GM21717 (cell line): ENCODE measurements at regions not wholly inside any gene's neighbourhood (a gene's known extent, or its start where the extent isn't known, plus 50 kb on each side); places are given as distances from the start of the nearest gene placed in this dataset.
"Not testable (repeated sequence)": the region's sequence is repeated elsewhere in the genome, so short reads cannot be mapped to it uniquely, and the experiment has no call there.

Experiments used
- ATAC-seq: cut with Tn5 transposase; IDR thresholded peaks from one replicate; pipeline ENCODE4 v1.9.1; 2021; ENCODE audit warnings: mild to moderate bottlenecking, moderate library complexity; ENCODE audit not compliant: unreplicated experiment

DNA sequence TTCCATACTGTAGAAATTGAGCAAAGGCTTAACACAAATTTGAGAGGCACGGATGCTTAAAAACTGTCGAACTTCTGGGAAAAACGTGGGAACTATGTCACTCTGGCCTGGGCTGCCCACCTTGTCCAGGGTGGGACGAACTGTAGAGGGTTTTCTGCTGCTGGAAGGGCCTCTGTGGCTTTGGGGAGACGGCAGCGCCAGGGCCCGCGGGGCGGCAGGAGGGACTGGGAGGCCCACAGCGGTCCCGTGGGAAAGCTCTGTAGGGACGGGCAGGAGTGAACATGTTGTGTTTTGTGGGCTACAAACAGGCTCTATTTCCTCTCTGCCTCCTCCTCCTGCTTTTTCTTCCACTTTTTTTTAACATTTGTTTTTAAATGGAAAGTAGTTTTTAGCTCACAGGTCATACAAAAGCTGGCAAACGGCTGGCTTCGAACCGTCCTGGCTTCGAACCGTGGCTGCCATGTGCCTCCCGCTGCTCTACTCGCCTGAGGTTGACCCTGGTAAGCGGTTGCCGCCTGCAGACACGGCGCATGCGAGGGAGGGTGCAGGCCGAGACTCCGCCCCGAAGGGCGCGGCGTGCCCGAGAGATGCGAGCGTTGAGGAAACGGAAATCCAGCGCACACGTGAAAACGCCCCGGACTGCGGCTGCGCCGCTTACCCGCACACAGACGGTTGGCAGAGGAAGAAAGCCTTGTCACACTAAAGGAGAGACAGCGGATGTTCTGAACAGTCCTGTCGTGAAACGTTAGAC is 382.3 kb upstream of the ZFP42 start:
- no peak for ATAC-seq

GRCh38 chr4:187615972-187616371 is 379.6 kb upstream of the ZFP42 start:
- no peak for ATAC-seq

DNA sequence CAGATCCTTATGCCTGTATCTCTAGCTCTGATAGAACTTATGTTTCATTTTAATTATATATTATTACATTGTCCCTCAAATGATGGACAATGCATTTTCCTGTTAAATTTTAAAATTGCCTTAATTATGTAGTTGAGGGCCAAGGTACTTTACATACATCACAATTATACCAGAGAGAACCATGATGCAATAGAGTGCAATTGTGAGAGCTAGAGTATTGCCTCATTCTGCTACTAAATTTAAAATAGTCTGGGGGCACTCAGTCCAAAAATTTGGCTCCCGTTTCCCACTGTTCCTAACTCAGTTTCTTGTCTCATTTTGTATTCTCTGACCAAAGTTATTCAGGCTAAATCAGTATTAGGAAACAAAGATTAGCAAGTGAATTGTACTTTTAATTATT is 378.5 kb upstream of the ZFP42 start:
- no peak for ATAC-seq

- ATAC-seq = no peak
Measured at GRCh38 chr4:187618701-187619281, 376.8 kb upstream of the ZFP42 start.

DNA sequence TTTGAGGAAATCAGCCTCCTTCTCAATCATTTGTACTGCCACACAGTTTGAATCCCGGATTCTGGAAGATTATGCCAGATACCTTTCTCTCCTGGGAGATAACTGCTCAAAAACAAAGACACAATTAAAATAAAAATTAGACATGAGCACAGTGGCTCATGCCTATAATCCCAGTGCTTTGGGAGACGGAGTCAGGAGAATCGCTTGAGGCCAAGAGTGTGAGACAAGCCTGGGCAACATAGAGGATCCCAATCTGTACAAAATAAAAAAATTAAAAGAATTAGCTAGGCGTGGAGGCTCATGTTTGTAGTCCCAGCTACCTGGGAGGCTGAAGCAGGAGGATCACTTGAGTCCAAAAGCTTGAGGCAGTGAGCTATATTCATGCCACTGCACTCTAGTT is 376.3 kb upstream of the ZFP42 start:
- no peak for ATAC-seq

GRCh38 chr4:187632260-187632995 is 363.1 kb upstream of the ZFP42 start:
- no peak for ATAC-seq

GRCh38 chr4:187633245-187633644 is 362.3 kb upstream of the ZFP42 start:
- ATAC-seq = no peak

GRCh38 chr4:187656959-187657358 is 338.6 kb upstream of the ZFP42 start:
- ATAC-seq = no peak

DNA sequence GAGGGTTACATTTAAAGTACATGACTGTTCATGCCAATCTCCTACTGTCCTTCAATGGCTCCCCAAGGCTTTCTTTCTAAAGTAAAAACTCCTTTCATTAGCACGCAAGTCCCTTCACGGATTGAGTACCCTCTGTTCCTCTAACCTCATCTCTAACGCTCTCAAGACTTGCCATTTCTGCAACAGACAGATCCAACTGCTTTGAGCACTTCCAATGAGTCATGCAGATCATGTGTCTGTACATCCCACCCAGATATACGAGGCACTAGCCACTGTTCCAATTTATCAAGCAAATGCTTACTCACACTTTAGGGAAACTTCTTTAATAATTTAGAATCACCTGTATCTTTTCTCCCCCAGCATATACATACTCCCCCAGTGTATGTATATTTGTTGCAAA is 332.5 kb upstream of the ZFP42 start:
- no peak for ATAC-seq

GRCh38 chr4:187664011-187664410 is 331.6 kb upstream of the ZFP42 start:
- ATAC-seq = no peak

GRCh38 chr4:187665086-187665485 is 330.5 kb upstream of the ZFP42 start:
- ATAC-seq = no peak

DNA sequence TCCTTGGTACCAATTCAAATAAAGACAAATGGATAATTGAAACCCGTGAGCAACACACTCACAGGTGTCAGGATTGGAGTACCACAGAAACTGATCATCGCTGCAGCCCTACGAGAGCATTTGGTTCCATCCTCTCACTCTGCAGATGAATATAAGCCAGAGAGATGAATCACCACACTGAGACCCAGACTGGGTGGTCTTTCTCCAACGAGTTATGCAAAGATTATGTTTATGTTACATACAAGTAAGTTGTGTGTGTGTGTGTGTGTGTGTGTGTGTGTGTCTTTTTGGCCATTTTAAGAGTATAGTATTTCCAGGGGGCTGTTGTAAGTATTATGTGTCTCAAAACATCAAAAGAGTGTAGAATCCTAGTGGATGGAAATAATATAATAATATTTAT is 329.5 kb upstream of the ZFP42 start:
- ATAC-seq = no peak

- ATAC-seq = no peak
Measured at GRCh38 chr4:187666697-187667494, 328.7 kb upstream of the ZFP42 start.

GRCh38 chr4:187668526-187669082 is 327.0 kb upstream of the ZFP42 start:
- ATAC-seq = no peak

- not testable (repeated sequence) for ATAC-seq
Measured at GRCh38 chr4:187671521-187671920, 324.1 kb upstream of the ZFP42 start.

- not testable (repeated sequence) for ATAC-seq
Measured at GRCh38 chr4:187671958-187672357, 323.6 kb upstream of the ZFP42 start.

GRCh38 chr4:187672526-187672925 is 323.0 kb upstream of the ZFP42 start:
- ATAC-seq = not testable (repeated sequence)

GRCh38 chr4:187679450-187679849 is 316.1 kb upstream of the ZFP42 start:
- no peak for ATAC-seq

- no peak for ATAC-seq
Measured at GRCh38 chr4:187685247-187685646, 310.3 kb upstream of the ZFP42 start.

GRCh38 chr4:187687697-187688096 is 307.9 kb upstream of the ZFP42 start:
- ATAC-seq = no peak

DNA sequence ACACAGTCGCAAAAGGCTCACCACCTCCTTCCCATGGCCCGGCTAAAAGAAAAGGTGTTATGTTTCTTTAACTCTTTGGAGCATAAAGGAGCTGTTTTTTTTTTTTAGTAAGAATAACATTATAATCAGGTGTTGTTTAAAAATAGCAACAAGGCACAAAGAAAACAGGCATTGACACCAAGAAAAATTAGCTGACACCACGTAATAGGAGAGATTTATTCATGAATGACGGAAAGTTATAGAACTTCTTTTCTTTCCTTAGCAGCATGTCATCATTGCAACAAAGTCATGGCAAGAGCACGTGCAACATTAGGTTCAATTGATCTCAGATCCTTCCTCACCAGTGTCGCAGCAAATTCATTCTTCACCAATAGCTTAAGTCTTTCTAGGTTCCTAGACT is 302.9 kb upstream of the ZFP42 start:
- no peak for ATAC-seq
